ENCODE measurements at regions not wholly inside any gene's neighbourhood (a gene's known extent, or its start where the extent isn't known, plus 50 kb on each side); places are given as distances from the start of the nearest gene placed in this dataset.
"Not testable (repeated sequence)": the region's sequence is repeated elsewhere in the genome, so short reads cannot be mapped to it uniquely, and the experiment has no call there.

GRCh38 chr7:96786261-96786997 is 76.8 kb upstream of the SEM1 start:
- Histone ChIP-seq H3K27me3 (ENCODE audit: control insufficient read depth in 2 of 2, insufficient read depth in 1 of 2, low read length in 1 of 2) (no peaks in the 10 kb centered on the region), H3K27ac (ENCODE audit: low read depth in 1 of 2, low read length in 1 of 2) (no peak overlapping the region), H3K9me3 (ENCODE audit: control insufficient read depth in 2 of 2, insufficient read depth in 1 of 2, low read length in 1 of 2) (no peaks in the 10 kb centered on the region), H3K4me1 (ENCODE audit: control insufficient read depth in 2 of 2, insufficient read depth in 2 of 2, low read length in 2 of 2) (no peaks in the 10 kb centered on the region), H3K4me3 (ENCODE audit: low read length in 2 of 2) (no peak overlapping the region), H3K36me3 (ENCODE audit: control insufficient read depth in 2 of 2, insufficient read depth in 2 of 2, low read length in 1 of 2) (no peaks in the 10 kb centered on the region)
- no peak for DNase-seq (ENCODE audit: low read depth in 6 of 9, low spot score in 9 of 9)
- WGBS = 72% methylated on average over 15 of the region's 15 CpGs

DNA sequence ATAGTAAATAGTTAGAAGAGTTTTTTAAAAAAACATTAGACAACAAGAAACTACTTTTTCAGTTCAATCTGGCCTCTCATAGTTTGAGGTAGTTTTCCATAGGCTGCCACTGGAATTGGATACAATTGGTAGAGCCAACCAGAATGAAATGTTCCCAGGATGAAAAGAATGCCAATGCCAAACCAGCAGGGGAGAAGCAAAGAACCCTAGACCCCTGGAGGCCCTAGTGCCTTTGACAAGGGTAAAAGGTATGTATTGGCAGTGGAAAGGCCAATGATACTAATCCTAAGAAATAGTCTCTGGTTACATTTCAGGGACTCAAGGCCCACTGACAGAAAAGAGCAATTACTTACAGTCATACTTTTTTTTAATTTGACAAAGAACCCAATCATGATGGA is 77.4 kb upstream of the SEM1 start:
- DNase-seq (ENCODE audit: low read depth in 6 of 9, low spot score in 9 of 9) = no peak
- no peaks in the 10 kb centered on the region for H3K27me3 ChIP-seq (ENCODE audit: control insufficient read depth in 2 of 2, insufficient read depth in 1 of 2, low read length in 1 of 2)

GRCh38 chr7:96789914-96790313 is 80.3 kb upstream of the SEM1 start:
- H3K27me3 ChIP-seq (ENCODE audit: control insufficient read depth in 2 of 2, insufficient read depth in 1 of 2, low read length in 1 of 2) = no peaks in the 10 kb centered on the region
- H3K36me3 ChIP-seq (ENCODE audit: control insufficient read depth in 2 of 2, insufficient read depth in 2 of 2, low read length in 1 of 2) = no peaks in the 10 kb centered on the region
- no peaks in the 10 kb centered on the region for H3K4me1 ChIP-seq (ENCODE audit: control insufficient read depth in 2 of 2, insufficient read depth in 2 of 2, low read length in 2 of 2)
- no peaks in the 10 kb centered on the region for H3K9me3 ChIP-seq (ENCODE audit: control insufficient read depth in 2 of 2, insufficient read depth in 1 of 2, low read length in 1 of 2)
- H3K4me3 ChIP-seq (ENCODE audit: low read length in 2 of 2) = no peak overlapping the region
- DNase-seq (ENCODE audit: low read depth in 6 of 9, low spot score in 9 of 9) = no peak
- no peak overlapping the region for H3K27ac ChIP-seq (ENCODE audit: low read depth in 1 of 2, low read length in 1 of 2)

More for the DNA sequence above, 77.4 kb upstream of the SEM1 start:
- Histone ChIP-seq H3K36me3 (ENCODE audit: control insufficient read depth in 2 of 2, insufficient read depth in 2 of 2, low read length in 1 of 2) (no peaks in the 10 kb centered on the region), H3K4me1 (ENCODE audit: control insufficient read depth in 2 of 2, insufficient read depth in 2 of 2, low read length in 2 of 2) (no peaks in the 10 kb centered on the region), H3K4me3 (ENCODE audit: low read length in 2 of 2) (no peak overlapping the region), H3K9me3 (ENCODE audit: control insufficient read depth in 2 of 2, insufficient read depth in 1 of 2, low read length in 1 of 2) (no peaks in the 10 kb centered on the region), H3K27ac (ENCODE audit: low read depth in 1 of 2, low read length in 1 of 2) (no peak overlapping the region)

- 81% methylated on average over 2 of the region's 2 CpGs for WGBS
- no peaks in the 10 kb centered on the region for H3K27me3 ChIP-seq (ENCODE audit: control insufficient read depth in 2 of 2, insufficient read depth in 1 of 2, low read length in 1 of 2)
- DNase-seq (ENCODE audit: low read depth in 6 of 9, low spot score in 9 of 9) = no peak
- no peak overlapping the region for H3K4me3 ChIP-seq (ENCODE audit: low read length in 2 of 2)
- H3K9me3 ChIP-seq (ENCODE audit: control insufficient read depth in 2 of 2, insufficient read depth in 1 of 2, low read length in 1 of 2) = no peaks in the 10 kb centered on the region
- H3K27ac ChIP-seq (ENCODE audit: low read depth in 1 of 2, low read length in 1 of 2) = no peak overlapping the region
- no peaks in the 10 kb centered on the region for H3K4me1 ChIP-seq (ENCODE audit: control insufficient read depth in 2 of 2, insufficient read depth in 2 of 2, low read length in 2 of 2)
- H3K36me3 ChIP-seq (ENCODE audit: control insufficient read depth in 2 of 2, insufficient read depth in 2 of 2, low read length in 1 of 2) = no peaks in the 10 kb centered on the region
These were observed 82.5 kb upstream of the SEM1 start for GRCh38 chr7:96792115-96792514.

- no peak for DNase-seq (ENCODE audit: low read depth in 6 of 9, low spot score in 9 of 9)
- 92% methylated on average over 2 of the region's 2 CpGs for WGBS
- Histone ChIP-seq H3K9me3 (ENCODE audit: control insufficient read depth in 2 of 2, insufficient read depth in 1 of 2, low read length in 1 of 2) (no peaks in the 10 kb centered on the region), H3K27me3 (ENCODE audit: control insufficient read depth in 2 of 2, insufficient read depth in 1 of 2, low read length in 1 of 2) (no peaks in the 10 kb centered on the region), H3K4me1 (ENCODE audit: control insufficient read depth in 2 of 2, insufficient read depth in 2 of 2, low read length in 2 of 2) (no peaks in the 10 kb centered on the region), H3K27ac (ENCODE audit: low read depth in 1 of 2, low read length in 1 of 2) (no peak overlapping the region), H3K4me3 (ENCODE audit: low read length in 2 of 2) (no peak overlapping the region), H3K36me3 (ENCODE audit: control insufficient read depth in 2 of 2, insufficient read depth in 2 of 2, low read length in 1 of 2) (no peaks in the 10 kb centered on the region)
These were observed 84.4 kb upstream of the SEM1 start for GRCh38 chr7:96794063-96794462.

GRCh38 chr7:96800122-96800521 is 90.5 kb upstream of the SEM1 start:
- H3K27ac ChIP-seq (ENCODE audit: low read depth in 1 of 2, low read length in 1 of 2) = no peak overlapping the region
- H3K9me3 ChIP-seq (ENCODE audit: control insufficient read depth in 2 of 2, insufficient read depth in 1 of 2, low read length in 1 of 2) = no peaks in the 10 kb centered on the region
- H3K36me3 ChIP-seq (ENCODE audit: control insufficient read depth in 2 of 2, insufficient read depth in 2 of 2, low read length in 1 of 2) = no peaks in the 10 kb centered on the region
- no peak overlapping the region for H3K4me3 ChIP-seq (ENCODE audit: low read length in 2 of 2)
- no peaks in the 10 kb centered on the region for H3K27me3 ChIP-seq (ENCODE audit: control insufficient read depth in 2 of 2, insufficient read depth in 1 of 2, low read length in 1 of 2)
- 94% methylated on average over 3 of the region's 3 CpGs for WGBS
- no peaks in the 10 kb centered on the region for H3K4me1 ChIP-seq (ENCODE audit: control insufficient read depth in 2 of 2, insufficient read depth in 2 of 2, low read length in 2 of 2)
- DNase-seq (ENCODE audit: low read depth in 6 of 9, low spot score in 9 of 9) = no peak

DNA sequence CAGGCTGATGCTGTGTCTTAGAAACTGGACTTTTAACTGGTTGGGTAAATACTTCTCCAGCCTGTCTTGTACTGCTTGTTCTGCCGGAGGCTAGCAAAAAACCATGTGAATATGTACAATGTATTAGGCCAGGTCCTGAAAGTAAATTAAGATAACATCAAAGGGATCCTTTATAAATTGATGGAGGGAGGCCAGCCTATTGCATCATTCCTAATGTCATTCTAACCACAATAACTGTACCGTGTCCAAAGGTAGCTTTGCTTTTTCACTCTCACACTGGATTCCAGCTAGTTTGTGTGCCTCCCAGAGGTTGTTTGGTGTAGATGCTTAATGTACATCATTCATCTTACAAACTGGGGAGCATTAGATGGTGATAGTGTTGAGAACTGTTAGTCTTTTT is 91.2 kb upstream of the SEM1 start:
- DNase-seq (ENCODE audit: low read depth in 6 of 9, low spot score in 9 of 9) = no peak
- H3K9me3 ChIP-seq (ENCODE audit: control insufficient read depth in 2 of 2, insufficient read depth in 1 of 2, low read length in 1 of 2) = no peaks in the 10 kb centered on the region
- no peaks in the 10 kb centered on the region for H3K27me3 ChIP-seq (ENCODE audit: control insufficient read depth in 2 of 2, insufficient read depth in 1 of 2, low read length in 1 of 2)
- H3K27ac ChIP-seq (ENCODE audit: low read depth in 1 of 2, low read length in 1 of 2) = no peak overlapping the region
- WGBS = 74% methylated on average over 2 of the region's 2 CpGs
- H3K4me1 ChIP-seq (ENCODE audit: control insufficient read depth in 2 of 2, insufficient read depth in 2 of 2, low read length in 2 of 2) = no peaks in the 10 kb centered on the region
- no peak overlapping the region for H3K4me3 ChIP-seq (ENCODE audit: low read length in 2 of 2)
- H3K36me3 ChIP-seq (ENCODE audit: control insufficient read depth in 2 of 2, insufficient read depth in 2 of 2, low read length in 1 of 2) = no peaks in the 10 kb centered on the region

DNA sequence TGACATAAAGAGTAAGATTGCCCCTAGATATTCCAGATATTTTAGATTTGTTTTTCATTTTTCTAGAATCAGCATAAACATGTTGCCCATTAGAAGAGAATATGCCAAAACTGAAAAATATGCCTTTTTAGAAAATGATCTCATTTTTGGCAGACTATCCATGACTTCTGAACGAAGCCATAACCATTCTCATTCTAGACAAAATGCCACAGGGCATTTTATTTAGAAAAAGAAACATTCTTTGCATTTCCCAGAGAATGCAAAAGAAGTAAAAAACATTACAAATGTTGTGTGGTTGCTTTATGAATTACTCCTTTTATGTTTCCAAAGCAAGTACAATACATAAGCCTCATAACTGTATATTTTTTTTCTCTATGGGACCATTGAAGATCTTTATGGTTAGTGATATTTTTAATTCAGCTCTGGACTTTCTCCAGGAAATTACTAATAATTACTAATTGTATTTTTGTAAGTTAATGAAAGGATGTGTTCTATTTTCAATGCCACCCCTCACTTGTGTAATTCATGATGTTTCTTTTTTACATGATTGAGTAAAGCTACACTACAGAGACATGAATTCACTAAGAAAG is 109.6 kb upstream of the SEM1 start:
- Histone ChIP-seq H3K27me3 (ENCODE audit: control insufficient read depth in 2 of 2, insufficient read depth in 1 of 2, low read length in 1 of 2) (no peaks in the 10 kb centered on the region), H3K36me3 (ENCODE audit: control insufficient read depth in 2 of 2, insufficient read depth in 2 of 2, low read length in 1 of 2) (no peaks in the 10 kb centered on the region), H3K4me1 (ENCODE audit: control insufficient read depth in 2 of 2, insufficient read depth in 2 of 2, low read length in 2 of 2) (no peaks in the 10 kb centered on the region), H3K4me3 (ENCODE audit: low read length in 2 of 2) (no peak overlapping the region), H3K9me3 (ENCODE audit: control insufficient read depth in 2 of 2, insufficient read depth in 1 of 2, low read length in 1 of 2) (no peaks in the 10 kb centered on the region), H3K27ac (ENCODE audit: low read depth in 1 of 2, low read length in 1 of 2) (no peak overlapping the region)
- no peak for DNase-seq (ENCODE audit: low read depth in 6 of 9, low spot score in 9 of 9)
- 73% methylated on average over 1 of the region's 1 CpG for WGBS

DNA sequence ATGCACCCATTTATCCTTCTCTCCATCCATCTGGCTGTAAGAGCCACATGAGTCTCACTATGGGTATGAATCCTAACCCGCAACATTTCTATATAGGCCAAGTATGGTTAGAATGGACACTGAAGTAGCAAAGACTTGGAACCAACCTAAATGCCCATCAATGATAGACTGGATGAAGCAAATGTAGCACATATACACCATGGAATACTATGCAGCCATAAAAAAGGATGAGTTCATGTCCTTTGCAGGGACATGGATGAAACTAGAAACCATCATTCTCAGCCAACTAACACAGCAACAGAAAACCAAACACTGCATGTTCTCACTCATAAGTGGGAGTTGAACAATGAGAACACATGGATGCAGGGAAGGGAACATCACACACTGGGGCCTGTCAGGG is 111.5 kb upstream of the SEM1 start:
- DNase-seq (ENCODE audit: low read depth in 6 of 9, low spot score in 9 of 9); H3K36me3 ChIP-seq (ENCODE audit: control insufficient read depth in 2 of 2, insufficient read depth in 2 of 2, low read length in 1 of 2); H3K27me3 ChIP-seq (ENCODE audit: control insufficient read depth in 2 of 2, insufficient read depth in 1 of 2, low read length in 1 of 2); H3K4me1 ChIP-seq (ENCODE audit: control insufficient read depth in 2 of 2, insufficient read depth in 2 of 2, low read length in 2 of 2); H3K9me3 ChIP-seq (ENCODE audit: control insufficient read depth in 2 of 2, insufficient read depth in 1 of 2, low read length in 1 of 2); H3K4me3 ChIP-seq (ENCODE audit: low read length in 2 of 2); H3K27ac ChIP-seq (ENCODE audit: low read depth in 1 of 2, low read length in 1 of 2): not testable (repeated sequence)
- 100% methylated on average over 1 of the region's 1 CpG for WGBS
